Panc1 (cell line): ENCODE measurements at regions not wholly inside any gene's neighbourhood (a gene's known extent, or its start where the extent isn't known, plus 50 kb on each side); places are given as distances from the start of the nearest gene placed in this dataset.

Experiments
- POLR2AphosphoS5 ChIP-seq: IDR thresholded peaks from 2 replicates; pipeline ENCODE4 v1.6.1; 2012; ENCODE audit warnings: mild to moderate bottlenecking, low read depth, low read length, moderate library complexity
- TCF7L2 ChIP-seq: IDR thresholded peaks from 2 replicates; pipeline ENCODE4 v1.6.1; 2011; ENCODE audit warnings: mild to moderate bottlenecking, low read depth, low read length, inconsistent platforms
- TF ChIP-seq, protein P1 (sequence below), 2 experiments: IDR thresholded peaks; 2 replicates each; pipeline ENCODE4 v1.6.1; 2011 to 2012; ENCODE audit warnings: low read depth in 2 of 2, control low read depth in 1 of 2, low read length in 1 of 2, mild to moderate bottlenecking in 1 of 2, moderate library complexity in 1 of 2; ENCODE audit not compliant: insufficient read depth in 1 of 2
- TF ChIP-seq, protein P2 (sequence below): fragments of 450-650 bp; IDR thresholded peaks from 2 replicates; pipeline ENCODE4 v1.5.1; 2017; ENCODE audit warnings: mild to moderate bottlenecking

DNA sequence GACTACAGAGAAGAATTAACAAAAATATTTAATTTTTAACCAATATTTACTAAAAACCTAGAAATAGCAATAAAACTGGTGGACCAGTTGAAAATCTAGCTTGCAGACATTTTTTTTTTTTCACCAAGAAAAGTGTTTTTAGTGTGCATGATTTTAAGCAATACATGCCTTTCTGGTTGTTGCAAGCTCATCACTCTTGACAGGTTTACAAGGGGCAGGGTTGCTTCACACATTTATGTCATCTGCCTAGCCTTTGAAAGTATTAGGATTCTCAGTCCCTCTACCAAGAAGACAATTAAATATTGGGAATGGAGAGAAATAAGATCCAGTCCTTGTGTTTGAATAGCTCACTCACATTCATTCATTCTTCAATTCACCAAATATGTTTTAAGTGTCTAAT is 53.8 kb upstream of the LYPLAL1 start:
- TF ChIP-seq, protein P1, sequence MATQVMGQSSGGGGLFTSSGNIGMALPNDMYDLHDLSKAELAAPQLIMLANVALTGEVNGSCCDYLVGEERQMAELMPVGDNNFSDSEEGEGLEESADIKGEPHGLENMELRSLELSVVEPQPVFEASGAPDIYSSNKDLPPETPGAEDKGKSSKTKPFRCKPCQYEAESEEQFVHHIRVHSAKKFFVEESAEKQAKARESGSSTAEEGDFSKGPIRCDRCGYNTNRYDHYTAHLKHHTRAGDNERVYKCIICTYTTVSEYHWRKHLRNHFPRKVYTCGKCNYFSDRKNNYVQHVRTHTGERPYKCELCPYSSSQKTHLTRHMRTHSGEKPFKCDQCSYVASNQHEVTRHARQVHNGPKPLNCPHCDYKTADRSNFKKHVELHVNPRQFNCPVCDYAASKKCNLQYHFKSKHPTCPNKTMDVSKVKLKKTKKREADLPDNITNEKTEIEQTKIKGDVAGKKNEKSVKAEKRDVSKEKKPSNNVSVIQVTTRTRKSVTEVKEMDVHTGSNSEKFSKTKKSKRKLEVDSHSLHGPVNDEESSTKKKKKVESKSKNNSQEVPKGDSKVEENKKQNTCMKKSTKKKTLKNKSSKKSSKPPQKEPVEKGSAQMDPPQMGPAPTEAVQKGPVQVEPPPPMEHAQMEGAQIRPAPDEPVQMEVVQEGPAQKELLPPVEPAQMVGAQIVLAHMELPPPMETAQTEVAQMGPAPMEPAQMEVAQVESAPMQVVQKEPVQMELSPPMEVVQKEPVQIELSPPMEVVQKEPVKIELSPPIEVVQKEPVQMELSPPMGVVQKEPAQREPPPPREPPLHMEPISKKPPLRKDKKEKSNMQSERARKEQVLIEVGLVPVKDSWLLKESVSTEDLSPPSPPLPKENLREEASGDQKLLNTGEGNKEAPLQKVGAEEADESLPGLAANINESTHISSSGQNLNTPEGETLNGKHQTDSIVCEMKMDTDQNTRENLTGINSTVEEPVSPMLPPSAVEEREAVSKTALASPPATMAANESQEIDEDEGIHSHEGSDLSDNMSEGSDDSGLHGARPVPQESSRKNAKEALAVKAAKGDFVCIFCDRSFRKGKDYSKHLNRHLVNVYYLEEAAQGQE (IDR thresholded peaks at IDR 0.05; ENCODE audit: insufficient read depth in 1 of 2, low read depth in 2 of 2, low read length in 1 of 2): no peak
- TF ChIP-seq, protein P2, sequence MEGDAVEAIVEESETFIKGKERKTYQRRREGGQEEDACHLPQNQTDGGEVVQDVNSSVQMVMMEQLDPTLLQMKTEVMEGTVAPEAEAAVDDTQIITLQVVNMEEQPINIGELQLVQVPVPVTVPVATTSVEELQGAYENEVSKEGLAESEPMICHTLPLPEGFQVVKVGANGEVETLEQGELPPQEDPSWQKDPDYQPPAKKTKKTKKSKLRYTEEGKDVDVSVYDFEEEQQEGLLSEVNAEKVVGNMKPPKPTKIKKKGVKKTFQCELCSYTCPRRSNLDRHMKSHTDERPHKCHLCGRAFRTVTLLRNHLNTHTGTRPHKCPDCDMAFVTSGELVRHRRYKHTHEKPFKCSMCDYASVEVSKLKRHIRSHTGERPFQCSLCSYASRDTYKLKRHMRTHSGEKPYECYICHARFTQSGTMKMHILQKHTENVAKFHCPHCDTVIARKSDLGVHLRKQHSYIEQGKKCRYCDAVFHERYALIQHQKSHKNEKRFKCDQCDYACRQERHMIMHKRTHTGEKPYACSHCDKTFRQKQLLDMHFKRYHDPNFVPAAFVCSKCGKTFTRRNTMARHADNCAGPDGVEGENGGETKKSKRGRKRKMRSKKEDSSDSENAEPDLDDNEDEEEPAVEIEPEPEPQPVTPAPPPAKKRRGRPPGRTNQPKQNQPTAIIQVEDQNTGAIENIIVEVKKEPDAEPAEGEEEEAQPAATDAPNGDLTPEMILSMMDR: no peak
- TF ChIP-seq TCF7L2: no peak
- no peak for TF ChIP-seq POLR2AphosphoS5
